CD4-positive, alpha-beta T cell treated with Interleukin-6 at 100 ng/mL for 8 hours (primary cell): ENCODE measurements at regions not wholly inside any gene's neighbourhood (a gene's known extent, or its start where the extent isn't known, plus 50 kb on each side); places are given as distances from the start of the nearest gene placed in this dataset.

ENCODE experiments used
- DNase-seq: peaks from one replicate; pipeline ENCODE4 v3.0.0-alpha.2; 2020; ENCODE audit warnings: mixed read lengths, low spot score

DNA sequence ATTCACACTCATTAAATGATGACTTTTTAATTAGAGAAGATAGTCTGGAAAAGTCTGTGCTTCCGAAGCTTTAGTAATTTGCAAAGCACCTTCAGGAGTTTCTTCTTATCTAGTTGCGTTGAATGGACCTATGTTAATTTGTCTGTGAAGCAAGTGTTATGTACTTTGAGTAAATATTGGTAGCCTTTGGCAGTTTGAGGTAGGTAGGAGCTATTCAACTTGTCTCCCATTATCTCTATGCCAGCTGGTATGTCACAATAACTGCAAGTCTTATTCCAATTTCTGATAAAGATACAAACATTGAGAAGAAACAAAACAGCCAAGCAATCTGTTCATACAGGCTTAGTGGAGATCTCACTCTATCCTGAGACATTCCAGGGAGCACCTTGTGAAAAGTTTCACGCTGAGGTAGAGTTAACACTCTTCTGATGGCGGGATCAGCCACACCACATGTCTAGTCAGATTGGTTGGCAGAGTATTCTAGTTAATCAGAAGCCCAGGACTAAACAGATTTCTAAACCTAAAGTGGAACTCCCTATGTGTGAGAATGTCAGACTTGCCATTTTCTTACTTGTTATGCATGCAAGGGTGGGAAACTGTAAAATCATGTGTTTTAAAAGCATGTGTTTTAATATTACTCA lies 219.8 kb upstream of the MANEA start:
- DNase-seq: no peak

DNA sequence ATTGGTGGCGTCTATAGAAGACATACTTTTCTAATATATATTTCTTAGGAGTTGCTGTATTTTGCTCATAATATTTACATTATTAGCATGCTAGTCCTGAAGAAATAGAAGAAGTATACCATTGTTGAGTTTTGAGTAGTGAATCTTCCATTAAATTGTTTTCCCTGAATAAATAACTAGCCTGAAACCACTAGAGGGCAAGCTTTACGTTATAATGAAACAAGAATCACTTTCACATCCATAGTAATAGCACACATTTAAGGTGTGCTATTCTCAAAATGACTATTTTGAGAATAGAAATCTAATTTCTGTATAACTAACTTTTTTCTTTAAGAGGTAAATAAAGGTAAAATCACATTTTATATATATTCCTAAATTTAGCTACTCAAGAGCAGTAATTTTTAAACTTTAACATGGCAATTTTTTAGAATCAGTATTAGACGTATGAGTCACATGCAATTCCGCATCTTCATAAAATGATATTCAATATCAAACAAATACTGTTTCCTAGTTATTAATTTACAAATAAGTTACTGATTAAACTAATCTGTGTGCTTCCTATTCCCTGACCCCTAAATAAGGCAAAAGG lies 213.2 kb upstream of the MANEA start:
- DNase-seq: no peak

DNA sequence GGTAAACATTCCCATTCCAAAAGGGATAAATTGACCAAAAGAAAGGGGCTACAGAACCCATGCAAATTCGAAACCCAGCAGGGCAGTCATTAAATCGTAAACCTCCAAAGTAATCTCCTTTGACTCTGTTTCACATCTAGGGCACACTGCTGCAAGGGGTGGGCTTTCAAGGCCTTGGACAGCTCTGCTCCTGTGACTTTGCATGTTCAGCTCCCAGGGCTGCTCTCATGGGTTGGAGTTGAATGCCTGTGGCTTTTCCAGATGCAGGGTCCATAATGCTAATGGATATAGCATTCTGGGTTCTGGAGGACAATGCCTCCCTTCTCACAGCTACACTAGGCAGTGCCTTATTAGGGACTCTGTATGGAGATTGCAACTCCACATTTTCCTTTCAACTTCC lies 211.9 kb upstream of the MANEA start:
- DNase-seq: no peak

GRCh38 chr6:95366414-95366813 lies 210.9 kb upstream of the MANEA start:
- no peak for DNase-seq

GRCh38 chr6:95383878-95384277 lies 193.5 kb upstream of the MANEA start:
- no peak for DNase-seq

DNA sequence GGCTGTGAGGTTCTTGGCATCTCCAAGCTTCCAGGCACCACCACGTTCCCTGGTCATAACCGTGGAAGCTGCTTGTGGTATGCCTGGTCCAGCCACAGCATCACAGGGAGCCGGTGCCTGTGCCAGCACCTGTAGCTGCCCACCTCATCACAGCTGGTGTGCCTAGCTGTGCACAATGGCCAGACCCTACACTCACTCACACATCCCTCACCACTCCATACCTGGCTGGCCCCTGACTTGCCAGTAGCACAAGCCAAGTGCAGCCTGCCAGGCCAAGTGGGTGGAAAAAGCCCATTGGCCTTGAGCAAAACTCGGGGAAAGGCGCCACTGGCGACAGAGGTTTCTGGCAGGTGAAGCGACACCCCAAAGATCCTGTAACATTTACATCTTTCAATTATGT lies 192.3 kb upstream of the MANEA start:
- DNase-seq: no peak

GRCh38 chr6:95387845-95388244 lies 189.5 kb upstream of the MANEA start:
- no peak for DNase-seq

- no peak for DNase-seq
These were observed 172.6 kb upstream of the MANEA start for GRCh38 chr6:95404777-95405176.

DNA sequence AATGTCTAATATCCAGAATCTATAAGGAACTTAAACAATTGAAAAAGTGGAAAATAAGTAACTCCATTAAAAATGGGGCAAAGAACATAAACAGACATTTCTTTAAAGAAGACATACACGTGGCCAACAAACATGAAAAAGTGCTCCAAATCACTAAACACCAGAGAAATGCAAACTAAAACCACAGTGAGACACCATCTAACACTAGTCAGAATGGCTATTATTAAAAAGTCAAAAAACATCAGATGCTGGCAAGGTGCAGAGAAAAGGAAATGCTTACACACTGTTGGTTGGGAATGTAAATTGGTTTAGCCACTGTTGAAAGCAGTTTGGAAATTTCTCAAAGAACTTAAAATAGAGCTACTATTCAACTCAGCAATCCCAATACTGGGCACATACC lies 169.2 kb upstream of the MANEA start:
- DNase-seq: no peak

DNA sequence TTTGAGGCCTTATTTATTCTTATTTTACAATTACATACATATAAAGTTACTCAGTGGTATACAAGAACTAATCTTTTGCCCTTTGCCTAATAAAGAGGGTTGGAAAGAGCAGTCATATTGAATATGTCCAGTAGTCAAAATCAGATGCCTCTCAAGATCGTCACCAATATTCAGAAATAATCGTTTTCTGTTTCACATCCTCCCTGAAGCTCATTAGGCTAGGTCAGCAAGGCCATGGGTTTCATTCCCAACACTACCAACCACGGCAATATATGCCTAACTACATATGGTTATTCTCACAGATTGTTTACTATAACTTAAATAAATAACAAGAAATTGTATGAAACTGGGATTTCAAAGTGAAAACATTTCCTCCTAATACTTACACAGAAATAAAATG lies 167.2 kb upstream of the MANEA start:
- DNase-seq: no peak

DNA sequence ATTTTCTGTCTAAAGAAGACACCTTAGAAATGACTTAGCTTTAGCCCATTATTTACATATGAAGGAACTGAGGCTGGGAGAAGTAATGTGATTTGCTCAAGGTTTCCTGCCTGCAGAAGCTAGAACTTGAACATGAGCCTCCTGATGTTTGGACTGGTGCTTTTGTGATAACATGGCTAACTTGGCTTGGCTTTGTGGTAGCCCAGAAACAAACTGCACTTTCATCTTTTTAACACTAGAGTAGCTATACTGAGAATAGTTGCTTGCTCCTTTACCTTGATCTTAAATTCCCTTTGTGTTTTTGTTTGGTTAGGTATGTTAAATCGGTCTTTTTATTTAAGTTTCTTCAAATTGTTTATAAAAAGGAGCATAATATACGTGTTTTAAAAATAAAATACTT lies 163.5 kb upstream of the MANEA start:
- DNase-seq: no peak

DNA sequence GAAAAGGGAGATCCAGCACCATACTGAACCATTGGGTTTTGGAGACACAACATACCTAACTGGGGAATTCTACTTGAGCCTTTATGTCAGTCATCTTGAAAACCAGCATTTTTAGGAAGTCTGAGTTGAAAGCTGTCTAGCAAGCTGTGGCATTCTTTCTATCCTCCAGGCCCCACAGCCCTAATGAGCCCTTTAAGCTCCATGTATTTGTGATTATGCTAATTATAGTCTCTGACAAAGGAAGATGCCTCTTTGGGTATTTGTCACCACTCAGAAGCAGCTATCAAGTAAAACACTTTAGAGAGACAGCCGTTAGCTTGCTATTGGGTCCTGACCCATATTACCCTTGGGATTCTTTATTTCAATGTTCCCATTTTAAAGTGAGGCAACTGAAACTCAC lies 159.5 kb upstream of the MANEA start:
- DNase-seq: no peak

GRCh38 chr6:95420792-95421191 lies 156.5 kb upstream of the MANEA start:
- DNase-seq: no peak

DNA sequence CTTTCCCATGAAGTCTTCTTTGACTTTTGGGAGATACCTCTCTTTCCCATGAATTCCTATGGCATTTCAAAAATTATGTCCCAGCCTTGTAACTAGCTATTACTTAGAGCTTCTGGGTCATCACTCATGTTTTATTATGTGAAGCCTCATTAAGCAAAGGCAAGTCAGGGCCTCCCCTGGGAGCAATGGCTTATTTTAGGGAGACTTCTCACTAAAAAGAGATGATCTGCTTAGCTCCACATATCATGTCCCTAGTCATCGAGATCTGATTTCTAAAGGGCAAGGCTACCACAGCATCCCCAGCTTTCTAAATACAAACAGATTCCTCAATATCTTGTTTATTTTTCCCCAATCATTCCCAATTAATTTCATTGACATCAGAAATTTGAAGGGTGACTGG lies 154.0 kb upstream of the MANEA start:
- no peak for DNase-seq

- peak; percentile 4 for DNase-seq
These were observed 145.6 kb upstream of the MANEA start for GRCh38 chr6:95431637-95432228.

GRCh38 chr6:95439741-95440140 lies 137.6 kb upstream of the MANEA start:
- no peak for DNase-seq

DNA sequence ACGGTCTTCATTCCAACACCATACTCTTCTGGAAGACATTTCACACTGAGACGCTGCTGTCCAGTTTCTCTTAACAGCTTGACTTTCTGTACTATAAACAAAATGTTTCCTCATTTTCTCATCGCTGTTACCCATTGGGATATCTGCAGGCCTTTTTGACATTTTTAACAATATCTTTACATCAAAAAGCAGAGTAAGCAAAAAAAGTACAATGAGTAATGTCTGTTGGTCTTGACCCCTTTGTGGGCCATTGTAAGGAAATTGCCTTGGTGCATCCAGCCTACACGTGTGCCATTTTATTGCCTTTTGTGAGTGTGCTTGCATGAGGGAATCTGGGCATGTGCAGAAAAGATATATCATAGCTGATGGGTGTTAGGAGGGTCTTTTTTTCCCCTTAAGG lies 129.1 kb upstream of the MANEA start:
- no peak for DNase-seq

GRCh38 chr6:95469511-95469910 lies 107.8 kb upstream of the MANEA start:
- DNase-seq: no peak

DNA sequence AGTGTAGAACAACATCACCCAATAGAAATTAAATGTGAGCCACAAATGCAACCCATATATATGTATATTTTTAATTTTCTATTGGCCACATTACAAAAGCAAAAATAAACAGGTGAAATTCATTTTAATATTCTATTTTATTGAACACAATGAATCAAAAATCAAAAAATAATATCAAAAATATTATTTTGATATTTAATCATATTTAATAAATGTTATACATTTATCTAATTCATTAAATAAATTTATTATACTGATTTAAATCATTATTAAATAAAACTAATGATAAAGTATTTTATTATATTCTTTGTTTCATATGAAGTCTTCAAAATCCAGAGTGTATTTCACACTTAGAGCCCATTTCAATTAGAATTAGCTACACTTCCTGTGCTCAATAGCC lies 98.4 kb upstream of the MANEA start:
- no peak for DNase-seq

DNA sequence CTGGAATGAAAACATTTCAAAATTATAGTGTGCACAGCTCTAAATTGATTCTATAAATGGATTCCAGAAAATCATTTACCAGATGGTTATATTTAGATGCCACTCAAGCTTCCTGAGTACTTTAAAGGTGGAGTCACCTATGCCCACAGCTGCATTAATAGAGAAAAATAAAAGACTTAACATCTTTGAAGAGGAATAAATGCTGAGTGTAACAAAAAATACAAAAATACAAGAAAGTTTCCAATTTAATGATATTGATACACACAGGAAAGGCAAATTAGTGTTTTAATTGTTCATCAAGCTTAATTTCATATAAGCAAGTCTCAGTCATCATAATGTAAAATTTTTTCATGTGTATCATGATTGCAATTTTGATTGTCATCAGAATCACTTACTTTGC lies 89.5 kb upstream of the MANEA start:
- no peak for DNase-seq

DNA sequence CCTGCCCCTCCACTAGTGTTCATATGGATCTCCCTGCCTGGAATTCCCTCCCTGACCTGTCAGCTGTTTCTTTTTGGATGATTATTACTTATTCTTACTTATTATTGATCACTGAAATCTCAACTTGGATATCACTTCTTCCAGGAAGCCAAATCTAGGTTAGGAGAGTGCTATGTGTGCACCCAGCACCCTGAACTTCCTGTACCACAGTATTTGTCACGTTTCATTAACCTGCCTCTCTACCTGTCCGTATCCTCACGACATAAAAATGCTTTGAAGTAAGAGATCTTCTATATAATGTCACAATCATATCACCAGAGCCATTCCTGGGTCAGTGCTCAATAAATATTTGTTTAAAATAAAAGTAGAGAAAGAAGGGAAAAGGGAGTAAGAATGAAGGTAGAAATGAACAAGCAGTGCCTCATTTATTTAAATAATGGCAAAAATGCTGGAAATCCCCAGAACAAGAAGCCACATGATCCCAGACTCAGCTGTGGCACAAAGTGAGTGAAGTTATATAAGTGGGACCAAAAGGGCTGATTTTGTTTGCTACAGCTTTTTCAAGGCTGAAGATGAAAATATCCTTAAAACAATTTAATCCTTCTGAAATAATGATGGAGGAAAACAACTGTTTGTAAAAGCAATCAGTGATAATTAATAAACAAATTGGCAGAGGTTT lies 88.0 kb upstream of the MANEA start:
- DNase-seq: no peak

GRCh38 chr6:95496769-95497426 lies 80.4 kb upstream of the MANEA start:
- no peak for DNase-seq
